ENCODE measurements at regions not wholly inside any gene's neighbourhood (a gene's known extent, or its start where the extent isn't known, plus 50 kb on each side); places are given as distances from the start of the nearest gene placed in this dataset.

DNA sequence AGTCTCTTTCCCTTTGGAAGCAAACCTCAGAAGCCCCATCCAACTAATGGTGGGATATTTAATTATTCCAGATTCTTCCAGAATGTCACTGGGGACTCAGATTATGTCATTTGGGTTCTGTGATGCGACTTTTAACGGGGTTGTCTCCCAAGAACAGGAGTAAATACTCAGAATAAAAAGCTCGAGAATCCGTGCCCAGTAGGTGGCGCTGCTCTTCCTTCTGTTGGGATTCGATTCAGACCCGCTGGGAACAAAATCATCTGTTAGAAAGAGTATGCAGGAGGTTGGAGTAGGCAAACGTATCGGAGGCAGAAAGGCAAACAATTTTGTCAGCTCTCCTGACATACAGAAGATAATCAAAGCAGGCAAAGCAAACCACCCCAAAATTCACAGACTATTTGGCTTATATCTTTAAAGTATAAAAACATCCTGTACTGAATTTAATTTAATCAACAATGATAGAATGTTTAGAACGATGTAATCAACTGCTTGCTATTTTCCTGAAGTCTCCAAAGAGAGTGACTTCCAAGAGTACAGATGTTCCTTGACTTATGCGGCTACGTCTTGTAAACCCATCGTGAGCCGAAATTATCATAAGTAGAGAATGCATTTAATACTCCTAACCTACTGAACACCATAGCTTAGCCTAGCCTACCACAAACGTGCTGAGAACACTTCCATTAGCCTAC is 169.8 kb upstream of the RAI14 start:
- Histone ChIP-seq H3K36me3 (ENCODE audit: insufficient read depth, low read length) (0 out of 2 replicates have a peak, but pooled peaks cover 4% of the 10 kb centered on the region), H3K4me1 (ENCODE audit: insufficient read depth, low read length) (peaks cover 42% of the 10 kb centered on the region), H3K9ac (ENCODE audit: low read depth, low read length) (no peak overlapping the region), H3K9me3 (ENCODE audit: control insufficient read depth, insufficient read depth, low read length) (peaks cover 9% of the 10 kb centered on the region; the same call in 1 of the 2 replicates)

DNA sequence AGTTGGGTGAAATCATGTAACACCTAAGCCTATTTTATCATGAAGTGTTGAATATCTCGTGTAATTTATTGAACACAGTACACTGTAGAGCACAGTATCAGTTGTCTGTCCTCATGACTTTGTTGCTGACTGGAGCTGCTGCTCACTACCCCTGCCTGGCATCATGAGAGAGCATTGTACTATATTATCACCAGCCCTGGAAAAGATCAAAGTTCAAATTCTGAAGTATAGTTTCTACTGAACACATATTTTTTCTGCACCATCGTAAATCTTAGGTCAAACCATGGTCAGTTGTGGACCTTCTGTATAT is 169.3 kb upstream of the RAI14 start:
- Histone ChIP-seq H3K36me3 (ENCODE audit: insufficient read depth, low read length) (no peaks in the 10 kb centered on the region), H3K9me3 (ENCODE audit: control insufficient read depth, insufficient read depth, low read length) (peaks cover 5% of the 10 kb centered on the region; the same call in 1 of the 2 replicates), H3K4me1 (ENCODE audit: insufficient read depth, low read length) (peaks cover 47% of the 10 kb centered on the region), H3K9ac (ENCODE audit: low read depth, low read length) (no peak overlapping the region)

DNA sequence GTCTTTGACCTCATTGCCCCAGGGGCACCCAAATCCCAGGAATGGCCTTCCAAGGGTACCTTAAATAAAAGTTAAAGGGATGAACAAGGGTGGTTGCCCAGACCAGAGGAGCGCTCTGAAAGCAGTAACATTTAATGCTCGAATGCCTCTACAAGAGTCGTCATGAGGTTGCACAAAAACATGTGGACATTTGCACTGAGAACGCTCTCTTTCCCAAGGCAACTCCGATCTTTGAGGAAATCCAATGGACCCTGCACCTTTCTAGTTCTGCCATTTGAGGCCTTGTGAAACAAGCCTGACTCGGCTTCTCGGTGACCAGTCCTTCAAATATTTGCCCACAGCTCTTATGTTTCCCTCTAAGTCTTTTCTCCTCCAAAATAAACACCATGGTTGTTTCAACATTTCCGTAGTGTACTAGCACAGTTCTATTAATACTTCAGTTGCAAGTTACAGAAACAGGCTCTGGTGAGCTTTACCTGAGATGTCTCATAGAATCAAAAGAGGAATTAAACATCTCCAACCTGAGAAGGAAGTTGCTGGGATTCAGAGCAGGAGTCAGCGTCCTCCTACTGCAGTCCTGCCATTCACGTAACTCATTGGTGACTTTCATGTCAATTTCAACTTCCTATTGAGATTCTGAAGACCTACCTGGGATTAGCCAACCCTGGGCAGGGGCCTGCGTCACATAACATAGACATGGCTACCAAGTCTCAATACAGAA is 168.8 kb upstream of the RAI14 start:
- no peak overlapping the region for H3K9ac ChIP-seq (ENCODE audit: low read depth, low read length)
- H3K9me3 ChIP-seq (ENCODE audit: control insufficient read depth, insufficient read depth, low read length) = no peaks in the 10 kb centered on the region
- H3K36me3 ChIP-seq (ENCODE audit: insufficient read depth, low read length) = no peaks in the 10 kb centered on the region
- peaks cover 48% of the 10 kb centered on the region for H3K4me1 ChIP-seq (ENCODE audit: insufficient read depth, low read length)

DNA sequence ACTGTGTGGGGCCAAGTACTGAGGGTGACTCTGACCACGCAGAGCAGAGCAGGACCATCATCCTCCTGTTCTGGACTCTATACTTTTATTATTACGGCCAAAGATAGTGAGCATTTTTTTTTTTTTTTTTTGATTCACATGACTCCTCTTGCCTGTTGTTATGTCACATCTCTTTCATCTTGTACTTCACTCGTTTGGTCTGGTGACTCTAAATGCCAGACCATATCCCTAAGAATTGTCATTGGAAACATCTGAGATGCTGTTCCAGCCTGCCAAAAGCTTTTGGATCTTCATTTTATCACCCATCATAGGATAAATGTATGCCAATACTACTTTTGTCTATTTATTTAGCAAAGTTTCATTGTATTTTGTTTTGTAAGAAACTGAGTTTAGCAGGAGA is 168.2 kb upstream of the RAI14 start:
- peaks cover 48% of the 10 kb centered on the region for H3K4me1 ChIP-seq (ENCODE audit: insufficient read depth, low read length)
- no peak overlapping the region for H3K9ac ChIP-seq (ENCODE audit: low read depth, low read length)
- H3K36me3 ChIP-seq (ENCODE audit: insufficient read depth, low read length) = no peaks in the 10 kb centered on the region
- no peaks in the 10 kb centered on the region for H3K9me3 ChIP-seq (ENCODE audit: control insufficient read depth, insufficient read depth, low read length)

DNA sequence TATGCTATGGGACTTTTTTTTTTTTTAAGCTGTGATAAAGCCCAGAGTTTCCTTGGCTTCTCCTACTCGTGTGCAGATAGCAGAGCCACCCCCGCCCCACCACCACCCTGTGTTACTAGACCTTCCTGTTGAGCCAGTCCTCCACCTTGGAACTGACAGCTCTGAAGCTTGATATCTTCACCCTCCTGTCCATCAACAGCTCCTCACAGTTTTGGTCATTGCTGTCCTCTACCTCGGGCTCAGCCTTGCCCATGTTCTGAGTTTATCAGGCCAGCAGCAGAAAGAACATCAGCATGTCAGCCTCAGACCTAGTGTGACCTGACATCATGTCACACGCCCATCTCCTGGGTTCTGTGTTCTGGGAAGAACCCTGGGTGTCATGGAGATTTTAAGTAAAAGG is 167.1 kb upstream of the RAI14 start:
- peaks cover 44% of the 10 kb centered on the region for H3K4me1 ChIP-seq (ENCODE audit: insufficient read depth, low read length)
- no peak overlapping the region for H3K9ac ChIP-seq (ENCODE audit: low read depth, low read length)

DNA sequence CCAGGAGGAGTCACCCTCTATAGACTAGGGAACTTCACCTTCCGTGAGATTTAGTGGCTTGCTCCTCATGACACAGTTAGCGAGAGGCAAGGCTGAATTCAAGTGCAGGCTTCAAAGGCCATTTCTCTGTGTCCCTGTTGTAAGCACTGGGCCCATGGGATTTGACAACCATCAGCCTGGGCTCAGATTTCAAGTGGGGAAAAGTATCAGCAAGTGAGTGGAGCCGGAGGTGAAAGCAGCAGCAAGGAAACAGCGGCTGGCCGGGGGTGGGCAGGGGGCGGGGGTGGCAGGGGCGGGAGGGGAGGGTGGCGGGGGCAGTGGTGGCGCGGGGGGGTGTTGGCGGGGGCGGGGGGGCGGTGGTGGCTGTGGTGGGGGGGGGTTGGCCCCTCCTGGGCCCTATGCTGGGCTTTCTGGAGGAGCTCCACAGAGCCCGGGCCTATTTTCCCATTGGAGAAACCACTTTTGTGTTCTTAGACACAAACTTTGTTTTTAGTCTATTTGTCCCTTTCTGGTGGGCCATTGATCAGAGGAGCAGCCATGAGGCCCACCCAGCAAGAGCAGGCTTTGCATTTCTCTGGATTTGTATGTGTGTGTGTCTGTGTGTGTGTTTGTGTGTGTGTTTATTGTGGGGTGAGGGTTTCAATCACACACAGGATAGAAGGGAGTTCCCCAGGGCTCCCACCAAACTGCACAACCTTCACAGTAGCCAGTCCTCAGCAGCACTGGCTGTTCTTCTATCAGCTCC is 165.4 kb upstream of the RAI14 start:
- Histone ChIP-seq H3K9me3 (ENCODE audit: control insufficient read depth, insufficient read depth, low read length) (no peaks in the 10 kb centered on the region), H3K36me3 (ENCODE audit: insufficient read depth, low read length) (no peaks in the 10 kb centered on the region), H3K4me1 (ENCODE audit: insufficient read depth, low read length) (peaks cover 33% of the 10 kb centered on the region), H3K9ac (ENCODE audit: low read depth, low read length) (no peak overlapping the region; the same call in 1 of the 2 replicates)

More for the DNA sequence above, 167.1 kb upstream of the RAI14 start:
- H3K9me3 ChIP-seq (ENCODE audit: control insufficient read depth, insufficient read depth, low read length) = no peaks in the 10 kb centered on the region
- no peaks in the 10 kb centered on the region for H3K36me3 ChIP-seq (ENCODE audit: insufficient read depth, low read length)

DNA sequence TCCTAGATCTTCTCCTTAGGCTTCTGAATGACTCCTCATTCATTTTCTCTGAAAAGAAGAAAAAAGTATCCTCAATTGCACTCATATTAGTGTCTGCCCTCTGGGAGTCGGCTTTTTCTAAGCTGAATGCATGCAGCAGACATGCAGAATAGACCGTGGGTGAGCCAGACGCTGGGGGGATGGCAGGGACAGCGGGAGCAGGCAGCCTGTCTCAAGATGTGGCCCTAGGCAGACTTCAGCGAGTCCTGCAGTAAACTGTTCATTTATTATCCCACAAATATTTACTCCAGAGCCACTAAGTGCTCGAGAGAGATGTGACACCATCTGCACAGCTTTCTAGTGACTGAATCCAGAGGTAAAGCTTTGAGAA is 164.9 kb upstream of the RAI14 start:
- Histone ChIP-seq H3K9me3 (ENCODE audit: control insufficient read depth, insufficient read depth, low read length) (no peaks in the 10 kb centered on the region), H3K9ac (ENCODE audit: low read depth, low read length) (no peak overlapping the region), H3K36me3 (ENCODE audit: insufficient read depth, low read length) (no peaks in the 10 kb centered on the region), H3K4me1 (ENCODE audit: insufficient read depth, low read length) (peaks cover 29% of the 10 kb centered on the region)

DNA sequence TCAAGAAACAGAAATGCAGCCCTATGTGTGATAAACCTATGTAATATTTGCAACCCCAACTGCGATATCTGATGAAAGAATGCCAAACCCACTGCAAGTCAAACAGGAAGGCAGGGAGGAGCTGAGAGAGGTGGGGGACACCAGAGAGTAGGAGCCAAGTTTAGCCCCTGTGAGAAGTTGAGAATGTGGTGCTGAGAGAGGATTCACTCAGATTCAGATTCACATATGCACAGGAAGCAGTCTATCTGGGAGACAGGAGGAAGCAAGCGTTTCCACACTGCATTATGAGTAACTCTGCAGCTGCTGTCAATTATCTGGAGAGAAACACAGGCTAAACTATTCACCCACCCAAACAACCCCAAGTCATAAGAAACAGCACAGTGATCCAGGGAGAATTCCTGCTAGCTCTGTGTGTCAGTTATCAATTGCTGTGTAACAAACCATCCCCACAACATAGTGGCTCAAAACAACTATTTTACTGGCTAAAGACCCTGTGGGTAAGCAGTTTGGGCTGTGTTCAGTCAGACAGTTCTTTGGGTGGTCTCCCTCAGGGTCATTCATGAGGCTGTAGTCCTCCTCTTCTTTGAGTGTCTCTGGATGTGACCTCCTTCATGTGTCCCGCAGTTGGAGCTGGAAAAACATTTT is 161.9 kb upstream of the RAI14 start:
- Histone ChIP-seq H3K9me3 (ENCODE audit: control insufficient read depth, insufficient read depth, low read length) (no peaks in the 10 kb centered on the region), H3K36me3 (ENCODE audit: insufficient read depth, low read length) (no peaks in the 10 kb centered on the region), H3K4me1 (ENCODE audit: insufficient read depth, low read length) (peaks cover 39% of the 10 kb centered on the region), H3K9ac (ENCODE audit: low read depth, low read length) (no peak overlapping the region)

DNA sequence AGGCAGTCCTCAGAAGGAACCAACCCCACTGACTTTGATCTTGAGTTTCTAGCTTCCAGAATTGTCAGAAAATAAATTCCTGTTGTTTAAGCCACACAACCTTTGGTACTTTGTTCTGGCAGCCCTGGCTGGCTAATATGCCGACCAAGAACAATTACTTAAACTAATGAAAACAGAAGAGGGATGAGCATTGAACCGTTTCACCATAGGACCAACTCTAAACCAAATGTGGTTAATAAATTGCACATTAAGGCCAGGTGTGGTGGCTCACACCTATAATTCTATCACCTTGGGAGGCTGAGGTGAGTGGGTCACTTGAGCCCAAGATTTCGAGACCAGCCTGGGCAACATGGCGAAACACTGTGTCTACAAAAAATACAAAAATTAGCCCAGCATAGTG is 160.9 kb upstream of the RAI14 start:
- Histone ChIP-seq H3K4me1 (ENCODE audit: insufficient read depth, low read length) (peaks cover 37% of the 10 kb centered on the region), H3K36me3 (ENCODE audit: insufficient read depth, low read length) (no peaks in the 10 kb centered on the region), H3K9ac (ENCODE audit: low read depth, low read length) (no peak overlapping the region), H3K9me3 (ENCODE audit: control insufficient read depth, insufficient read depth, low read length) (no peaks in the 10 kb centered on the region)

DNA sequence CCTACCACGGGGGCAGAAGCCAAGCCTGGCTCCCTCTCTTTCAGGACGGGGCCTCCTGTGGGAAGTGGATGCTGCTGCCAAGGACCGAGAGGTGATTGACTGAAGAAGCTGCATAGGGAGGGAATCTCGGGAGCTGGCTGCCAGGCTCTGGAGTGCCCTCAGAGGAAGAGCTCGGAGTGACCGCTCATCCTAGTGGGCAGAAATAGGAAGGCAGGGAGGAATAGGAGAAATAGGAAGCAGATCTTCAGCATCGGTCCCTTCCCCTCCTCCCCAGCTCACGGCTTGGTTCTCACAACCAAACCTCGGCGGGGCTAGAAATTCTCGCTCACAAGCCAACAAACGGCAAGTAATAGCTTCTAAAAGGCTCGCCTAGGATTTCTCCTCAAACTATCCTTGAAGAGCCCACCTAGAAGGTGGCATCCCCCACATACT is 159.9 kb upstream of the RAI14 start:
- Histone ChIP-seq H3K4me1 (ENCODE audit: insufficient read depth, low read length) (peaks cover 29% of the 10 kb centered on the region), H3K9me3 (ENCODE audit: control insufficient read depth, insufficient read depth, low read length) (no peaks in the 10 kb centered on the region), H3K36me3 (ENCODE audit: insufficient read depth, low read length) (no peaks in the 10 kb centered on the region), H3K9ac (ENCODE audit: low read depth, low read length) (no peak overlapping the region)

DNA sequence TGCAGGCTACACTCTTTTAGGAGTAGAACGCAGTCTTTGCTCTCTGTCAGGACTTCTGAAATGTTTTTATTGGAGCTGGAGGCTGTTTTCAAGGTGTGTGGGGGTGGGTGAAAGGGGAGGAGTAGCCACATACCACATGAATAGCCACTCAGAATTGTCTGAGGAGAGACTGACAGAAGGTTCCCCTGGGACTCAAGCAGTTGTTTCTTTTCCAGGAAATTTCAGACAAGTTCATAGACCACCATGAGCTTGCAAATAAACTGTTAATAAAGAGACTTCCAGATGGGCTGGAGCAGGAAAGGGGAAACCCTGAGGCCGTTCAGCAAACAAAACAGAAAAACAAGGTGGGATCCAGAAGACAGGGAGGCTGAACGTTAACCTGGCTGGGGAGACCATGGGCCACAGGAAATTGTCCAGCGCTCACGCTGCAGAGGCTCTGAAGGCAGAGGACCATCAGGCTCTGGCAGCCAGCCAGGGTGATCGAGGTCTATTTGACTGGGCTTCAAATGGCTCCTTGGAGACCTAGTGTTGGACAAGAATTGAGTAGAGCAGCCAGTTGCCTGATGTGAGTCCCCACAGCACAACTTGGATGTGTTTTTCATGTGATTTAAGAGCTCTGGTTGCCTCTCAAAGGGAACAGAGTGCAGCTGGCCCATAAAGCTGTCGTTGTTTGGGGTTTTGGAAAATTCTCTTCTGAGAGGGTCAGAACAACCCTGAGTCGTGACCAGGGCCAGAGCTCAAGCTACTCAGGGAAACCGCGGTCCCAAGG is 159.2 kb upstream of the RAI14 start:
- Histone ChIP-seq H3K36me3 (ENCODE audit: insufficient read depth, low read length) (no peaks in the 10 kb centered on the region), H3K9ac (ENCODE audit: low read depth, low read length) (no peak overlapping the region), H3K4me1 (ENCODE audit: insufficient read depth, low read length) (peaks cover 23% of the 10 kb centered on the region), H3K9me3 (ENCODE audit: control insufficient read depth, insufficient read depth, low read length) (no peaks in the 10 kb centered on the region)

DNA sequence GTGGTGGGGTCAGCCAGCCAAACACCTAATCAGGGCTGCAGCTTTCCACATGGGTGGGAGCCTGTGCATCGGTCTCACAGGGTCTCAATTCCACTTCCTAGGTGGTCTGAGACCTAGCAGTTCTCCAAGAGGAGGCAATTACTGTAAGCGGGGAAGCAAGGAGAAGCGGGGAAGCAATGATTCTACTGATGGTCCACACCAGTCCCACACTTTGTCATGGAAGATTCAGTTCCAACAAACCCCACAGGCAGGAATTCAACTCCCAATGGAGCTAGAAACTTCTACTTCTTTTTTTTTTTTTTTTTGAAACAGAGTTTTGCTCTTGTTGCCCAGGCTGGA is 158.7 kb upstream of the RAI14 start:
- Histone ChIP-seq H3K4me1 (ENCODE audit: insufficient read depth, low read length) (peaks cover 22% of the 10 kb centered on the region), H3K9ac (ENCODE audit: low read depth, low read length) (no peak overlapping the region), H3K9me3 (ENCODE audit: control insufficient read depth, insufficient read depth, low read length) (no peaks in the 10 kb centered on the region), H3K36me3 (ENCODE audit: insufficient read depth, low read length) (no peaks in the 10 kb centered on the region)

DNA sequence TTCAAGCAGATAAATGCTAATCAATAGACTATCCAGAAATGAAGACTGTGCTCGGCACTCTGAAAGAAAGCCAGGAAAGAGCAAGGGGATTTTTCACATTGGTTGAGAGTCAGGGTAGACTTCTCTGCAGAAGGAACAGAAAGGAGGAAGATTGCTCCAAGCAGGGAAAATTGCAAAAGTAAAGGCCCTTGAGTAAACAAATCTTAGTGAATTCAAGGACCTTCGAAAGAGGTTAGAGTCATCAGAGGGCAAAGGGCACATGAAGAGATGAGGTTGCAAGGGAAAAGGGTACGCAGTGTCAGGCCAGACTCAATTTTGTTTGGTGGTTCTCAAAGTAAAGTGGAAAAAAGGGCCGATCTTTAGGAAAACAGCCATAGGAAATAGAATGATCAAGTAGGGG is 157.6 kb upstream of the RAI14 start:
- H3K9ac ChIP-seq (ENCODE audit: low read depth, low read length) = no peak overlapping the region
- peaks cover 22% of the 10 kb centered on the region for H3K4me1 ChIP-seq (ENCODE audit: insufficient read depth, low read length)
- H3K36me3 ChIP-seq (ENCODE audit: insufficient read depth, low read length) = no peaks in the 10 kb centered on the region
- no peaks in the 10 kb centered on the region for H3K9me3 ChIP-seq (ENCODE audit: control insufficient read depth, insufficient read depth, low read length)
